OCI-LY7 (cell line): ENCODE measurements at regions not wholly inside any gene's neighbourhood (a gene's known extent, or its start where the extent isn't known, plus 50 kb on each side); places are given as distances from the start of the nearest gene placed in this dataset.
A peak's percentile ranks its signal among the peaks of the same experiment; 100 is the strongest.

Source experiments
- BruUV-seq: library from RNA; stranded (reverse); fragments of 400-500 nt; replicated peaks from 2 replicates; lab custom pipeline; 2021; lab: Mats Ljungman, UMichigan
- CTCF ChIA-PET: fragments of 300-600 bp; sonication (Branson Sonifier 250); formaldehyde crosslinking; loops from one replicate; lab custom pipeline; 2022; ENCODE audit warnings: antibody characterized with exemption; ENCODE audit not compliant: unreplicated experiment; lab: Charles Lee
- POLR2A ChIA-PET: fragments of 300-600 bp; sonication (Branson Sonifier 250); formaldehyde crosslinking; loops from one replicate; lab custom pipeline; 2022; ENCODE audit warnings: antibody characterized with exemption; lab: Charles Lee
- DNase-seq: peaks from one replicate; pipeline ENCODE4 v3.0.0-alpha.2; 2015; ENCODE audit warnings: low spot score
- H2AFZ ChIP-seq: fragments of 200-600 bp; sonication (generic), shearing (Covaris generic); 2 replicates; pipeline ENCODE4 v1.6.1; 2014; ENCODE audit warnings: mild to moderate bottlenecking, antibody characterized with exemption, low read length, moderate library complexity
- H3K27ac ChIP-seq: fragments of 200-600 bp; sonication (generic); 2 replicates; pipeline ENCODE4 v1.5.1; 2014; ENCODE audit warnings: mixed run types, low read depth, mild to moderate bottlenecking, moderate library complexity, low read length, inconsistent platforms; ENCODE audit not compliant: poor library complexity, severe bottlenecking
- H3K36me3 ChIP-seq: fragments of 200-600 bp; sonication (generic); 2 replicates; pipeline ENCODE4 v1.6.1; 2014; ENCODE audit warnings: mild to moderate bottlenecking, antibody characterized with exemption, low read length, moderate library complexity, mixed read lengths; ENCODE audit not compliant: insufficient read depth
- H3K4me1 ChIP-seq: fragments of 200-600 bp; sonication (generic); 2 replicates; pipeline ENCODE4 v1.5.1; 2014; ENCODE audit warnings: mild to moderate bottlenecking, low read length; ENCODE audit not compliant: insufficient read depth, poor library complexity, severe bottlenecking
- H3K4me2 ChIP-seq: fragments of 200-600 bp; sonication (generic); 2 replicates; pipeline ENCODE4 v1.6.1; 2014; ENCODE audit warnings: mild to moderate bottlenecking, low read length
- H3K4me3 ChIP-seq: fragments of 200-600 bp; sonication (generic); 2 replicates; pipeline ENCODE4 v1.5.1; 2014; ENCODE audit warnings: mild to moderate bottlenecking, low read depth, low read length; ENCODE audit not compliant: poor library complexity, severe bottlenecking
- H3K79me2 ChIP-seq: fragments of 200-600 bp; sonication (generic); 2 replicates; pipeline ENCODE4 v1.6.1; 2016; ENCODE audit warnings: low read depth, mild to moderate bottlenecking, low read length, moderate library complexity, mixed read lengths; ENCODE audit not compliant: insufficient read depth
- H3K9me2 ChIP-seq: fragments of 200-600 bp; sonication (generic); 2 replicates; pipeline ENCODE4 v1.6.1; 2016; ENCODE audit warnings: mild to moderate bottlenecking, low read length, mixed read lengths; ENCODE audit not compliant: insufficient read depth
- H3K9me3 ChIP-seq: fragments of 200-600 bp; sonication (generic); 2 replicates; pipeline ENCODE4 v1.6.1; 2014; ENCODE audit warnings: mild to moderate bottlenecking, mixed run types, low read length, mixed read lengths
- H4K20me1 ChIP-seq: fragments of 200-600 bp; sonication (generic); 2 replicates; pipeline ENCODE4 v1.6.1; 2014; ENCODE audit warnings: mild to moderate bottlenecking, antibody characterized with exemption, low read length, moderate library complexity, mixed read lengths; ENCODE audit not compliant: insufficient read depth
- EZH2phosphoT487 ChIP-seq: fragments of 200-600 bp; sonication (generic); IDR thresholded peaks from 2 replicates; pipeline ENCODE4 v1.6.1; 2018; ENCODE audit warnings: low read depth, borderline replicate concordance, mild to moderate bottlenecking, mixed run types, antibody characterized with exemption, low read length, moderate library complexity, mixed read lengths
- intact Hi-C: fragments of 100-400 bp; cut with micrococcal nuclease; formaldehyde crosslinking; loops from one replicate; pipeline ENCODE4 v1.10.0; 2022; ENCODE audit not compliant: unreplicated experiment
- TF ChIP-seq, protein P1 (sequence below): fragments of 200-600 bp; sonication (generic); conservative IDR thresholded peaks from 2 replicates; pipeline ENCODE4 v1.5.1; 2014; ENCODE audit warnings: mild to moderate bottlenecking, antibody characterized with exemption, low read length, moderate library complexity, mixed read lengths

DNA sequence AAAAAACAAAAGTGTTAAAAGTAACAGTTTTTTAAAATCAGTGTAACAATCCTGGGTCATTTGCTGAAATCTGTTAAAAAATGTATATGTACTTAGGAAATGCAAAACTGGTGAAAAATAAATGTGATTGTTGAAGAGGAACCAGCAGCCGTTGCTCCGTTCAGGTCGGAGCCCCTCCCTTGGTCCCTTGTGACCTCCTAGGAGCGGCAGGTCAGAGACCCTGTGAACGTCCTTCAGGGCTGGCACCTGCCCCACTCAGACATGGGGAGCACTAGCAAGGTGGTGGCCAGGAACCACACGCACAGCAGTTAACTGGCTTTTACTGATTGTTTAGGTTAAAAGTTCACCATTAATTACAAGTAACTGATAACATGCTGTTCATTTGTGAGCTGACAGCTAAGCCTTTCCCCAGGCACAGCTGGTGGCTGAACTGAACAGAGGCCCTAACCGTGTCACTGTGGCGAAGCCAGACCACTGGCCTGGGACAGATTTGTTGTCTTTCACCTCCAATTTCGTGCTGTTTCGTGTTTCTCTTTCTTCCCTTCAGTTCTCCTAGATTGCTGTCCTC is 159.2 kb upstream of the ALKAL2 start:
- POLR2A ChIA-PET = no interaction called here

DNA sequence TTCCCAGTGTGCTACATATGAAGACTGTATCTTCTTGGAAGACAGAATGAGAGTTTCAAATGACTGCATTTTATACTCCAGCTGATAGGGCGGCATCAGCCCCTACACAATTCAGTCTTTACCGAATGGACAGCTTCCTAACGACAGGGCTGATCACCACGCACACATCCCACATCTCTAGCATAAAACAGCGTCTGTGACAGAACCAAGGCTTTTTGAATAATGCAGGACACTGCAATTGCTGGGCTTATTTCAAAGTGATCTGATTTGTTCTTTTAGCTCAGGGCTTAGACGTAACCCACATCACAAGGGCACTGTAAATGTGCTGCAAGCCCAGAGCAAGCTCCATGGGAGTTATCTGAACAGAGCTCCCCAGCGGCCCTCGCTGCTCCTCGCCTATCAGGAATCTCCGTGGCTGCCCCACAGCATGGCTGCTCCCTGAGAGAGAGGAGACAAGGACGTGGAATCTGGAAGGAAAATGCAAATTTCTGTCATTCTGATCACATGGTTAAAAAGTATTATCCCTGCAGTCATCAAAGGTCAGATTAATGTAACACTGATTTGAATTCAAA is 158.5 kb upstream of the ALKAL2 start:
- no peaks in the 10 kb centered on the region for H3K79me2 ChIP-seq
- H3K4me1 ChIP-seq = no peaks in the 10 kb centered on the region
- H3K4me2 ChIP-seq = peak overlapping the region; percentile 21; the same call in 1 of the 2 replicates
- no peak overlapping the region for H3K4me3 ChIP-seq
- no peak for DNase-seq
- H2AFZ ChIP-seq = no peak overlapping the region
- TF ChIP-seq, protein P1, sequence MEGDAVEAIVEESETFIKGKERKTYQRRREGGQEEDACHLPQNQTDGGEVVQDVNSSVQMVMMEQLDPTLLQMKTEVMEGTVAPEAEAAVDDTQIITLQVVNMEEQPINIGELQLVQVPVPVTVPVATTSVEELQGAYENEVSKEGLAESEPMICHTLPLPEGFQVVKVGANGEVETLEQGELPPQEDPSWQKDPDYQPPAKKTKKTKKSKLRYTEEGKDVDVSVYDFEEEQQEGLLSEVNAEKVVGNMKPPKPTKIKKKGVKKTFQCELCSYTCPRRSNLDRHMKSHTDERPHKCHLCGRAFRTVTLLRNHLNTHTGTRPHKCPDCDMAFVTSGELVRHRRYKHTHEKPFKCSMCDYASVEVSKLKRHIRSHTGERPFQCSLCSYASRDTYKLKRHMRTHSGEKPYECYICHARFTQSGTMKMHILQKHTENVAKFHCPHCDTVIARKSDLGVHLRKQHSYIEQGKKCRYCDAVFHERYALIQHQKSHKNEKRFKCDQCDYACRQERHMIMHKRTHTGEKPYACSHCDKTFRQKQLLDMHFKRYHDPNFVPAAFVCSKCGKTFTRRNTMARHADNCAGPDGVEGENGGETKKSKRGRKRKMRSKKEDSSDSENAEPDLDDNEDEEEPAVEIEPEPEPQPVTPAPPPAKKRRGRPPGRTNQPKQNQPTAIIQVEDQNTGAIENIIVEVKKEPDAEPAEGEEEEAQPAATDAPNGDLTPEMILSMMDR = no peak
- no peak for TF ChIP-seq EZH2phosphoT487
- no peaks in the 10 kb centered on the region for H3K9me2 ChIP-seq
- H3K36me3 ChIP-seq = no peaks in the 10 kb centered on the region
- no peak overlapping the region for H3K27ac ChIP-seq
- intact Hi-C loops = no loop called here
- no TSS peak for BruUV-seq
- no peaks in the 10 kb centered on the region for H4K20me1 ChIP-seq
- ChIA-PET CTCF (no interaction called here), POLR2A (no interaction called here)
- H3K9me3 ChIP-seq = no peaks in the 10 kb centered on the region

More for the DNA sequence above, 159.2 kb upstream of the ALKAL2 start:
- no peak overlapping the region for H2AFZ ChIP-seq
- H3K9me3 ChIP-seq = no peaks in the 10 kb centered on the region
- intact Hi-C loops = no loop called here
- peak overlapping the region; percentile 21; the same call in 1 of the 2 replicates for H3K4me2 ChIP-seq
- H3K79me2 ChIP-seq = no peaks in the 10 kb centered on the region
- H4K20me1 ChIP-seq = no peaks in the 10 kb centered on the region
- no peaks in the 10 kb centered on the region for H3K4me1 ChIP-seq
- no peaks in the 10 kb centered on the region for H3K9me2 ChIP-seq
- no peaks in the 10 kb centered on the region for H3K36me3 ChIP-seq
- CTCF ChIA-PET = no interaction called here
- BruUV-seq = no TSS peak
- no peak for TF ChIP-seq EZH2phosphoT487
- TF ChIP-seq, protein P1 = no peak
- no peak overlapping the region for H3K27ac ChIP-seq
- peak; percentile 5 for DNase-seq
- H3K4me3 ChIP-seq = no peak overlapping the region

DNA sequence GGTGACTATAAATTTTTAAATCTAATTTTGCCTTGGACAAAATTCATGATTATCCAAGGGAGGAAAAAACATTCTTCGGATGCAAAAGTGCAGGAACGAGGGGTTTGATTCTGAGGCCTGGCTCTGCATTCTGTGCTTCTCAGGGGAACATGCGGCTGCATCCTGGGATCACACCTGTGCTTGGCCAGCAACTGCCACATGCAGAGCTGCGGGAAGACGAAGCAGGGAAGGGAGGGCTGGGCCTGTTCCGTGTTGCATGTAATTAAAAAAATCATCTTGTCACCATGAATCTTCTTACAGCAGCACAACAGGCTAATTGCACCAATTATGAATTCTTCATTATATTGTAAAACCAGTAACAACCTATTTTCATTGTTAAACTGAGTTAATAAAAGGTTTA is 158.0 kb upstream of the ALKAL2 start:
- DNase-seq = no peak
- no peaks in the 10 kb centered on the region for H3K9me2 ChIP-seq
- no TSS peak for BruUV-seq
- no peak overlapping the region for H3K27ac ChIP-seq
- H3K79me2 ChIP-seq = no peaks in the 10 kb centered on the region
- ChIA-PET POLR2A (no interaction called here), CTCF (no interaction called here)
- H4K20me1 ChIP-seq = no peaks in the 10 kb centered on the region
- H3K36me3 ChIP-seq = no peaks in the 10 kb centered on the region
- no peak for TF ChIP-seq EZH2phosphoT487
- TF ChIP-seq, protein P1 = no peak
- intact Hi-C loops = no loop called here
- no peak overlapping the region for H2AFZ ChIP-seq
- no peaks in the 10 kb centered on the region for H3K4me1 ChIP-seq
- 0 out of 2 replicates have a peak overlapping the region, but pooled peaks have one; percentile 21 for H3K4me2 ChIP-seq
- H3K4me3 ChIP-seq = no peak overlapping the region
- H3K9me3 ChIP-seq = no peaks in the 10 kb centered on the region
